H1 (cell line): ENCODE measurements at regions not wholly inside any gene's neighbourhood (a gene's known extent, or its start where the extent isn't known, plus 50 kb on each side); places are given as distances from the start of the nearest gene placed in this dataset.

Source experiments
- CTCF ChIA-PET: fragments of 300-600 bp; sonication (Branson Sonifier 250); formaldehyde crosslinking; loops from one replicate; lab custom pipeline; 2021; ENCODE audit not compliant: partially characterized antibody; lab: Charles Lee
- POLR2A ChIA-PET: fragments of 300-600 bp; sonication (Branson Sonifier 250); formaldehyde crosslinking; loops from one replicate; lab custom pipeline; 2021; ENCODE audit warnings: inconsistent platforms; ENCODE audit not compliant: partially characterized antibody; lab: Charles Lee
- DNase-seq, 2 experiments: peaks; one replicate each; pipeline versions ENCODE4 v3.0.0 to v3.0.0-alpha.2; 2010 to 2022; ENCODE audit warnings: low spot score in 2 of 2, low read depth in 1 of 2, mixed read lengths in 1 of 2
- FAIRE-seq: peaks from 2 replicates; lab custom pipeline; 2011; peaks lifted over from hg19 to GRCh38; lab: Jason Lieb, UNC
- H2AFZ ChIP-seq: 2 replicates; pipeline ENCODE4 v1.8.1; 2012; ENCODE audit warnings: low read length, inconsistent platforms
- H2AK5ac ChIP-seq: 2 replicates; pipeline ENCODE4 v1.6.1; 2013; ENCODE audit warnings: low read depth, low read length
- H2BK120ac ChIP-seq: replicated peaks from 2 replicates; pipeline ENCODE3; 2013; ENCODE audit warnings: low read depth, low read length, inconsistent platforms
- H2BK12ac ChIP-seq: 2 replicates; pipeline ENCODE4 v1.6.1; 2013; ENCODE audit warnings: low read depth, low read length
- H2BK15ac ChIP-seq: 2 replicates; pipeline ENCODE4 v1.6.1; 2013; ENCODE audit warnings: low read length
- H2BK20ac ChIP-seq: 2 replicates; pipeline ENCODE4 v1.6.1; 2013; ENCODE audit warnings: low read length
- H2BK5ac ChIP-seq: 2 replicates; pipeline ENCODE4 v1.6.1; 2013; ENCODE audit warnings: low read depth, low read length
- H3K14ac ChIP-seq: 2 replicates; pipeline ENCODE4 v1.6.1; 2013; ENCODE audit warnings: inconsistent platforms; ENCODE audit not compliant: insufficient read length
- H3K18ac ChIP-seq: 2 replicates; pipeline ENCODE4 v1.6.1; 2013; ENCODE audit warnings: low read length; ENCODE audit errors: extremely low read depth
- H3K23ac ChIP-seq: 2 replicates; pipeline ENCODE4 v1.6.1; 2013; ENCODE audit warnings: inconsistent platforms; ENCODE audit not compliant: insufficient read length
- H3K23me2 ChIP-seq: 2 replicates; pipeline ENCODE4 v1.6.1; 2013; ENCODE audit warnings: low read depth, low read length
- H3K27ac ChIP-seq: 2 replicates; pipeline ENCODE4 v1.6.1; 2011; ENCODE audit warnings: low read depth, low read length, inconsistent platforms
- H3K27me3 ChIP-seq, 4 experiments: replicated peaks in 1 of 4; 1 replicate in 1 of 4; 2 replicates in 3 of 4; pipeline versions ENCODE4 v1.6.1 to v1.8.1; 2011 to 2013; ENCODE audit warnings: low read length in 3 of 4, mild to moderate bottlenecking in 3 of 4, inconsistent platforms in 2 of 4, mixed read lengths in 2 of 4, moderate library complexity in 1 of 4; ENCODE audit not compliant: control insufficient read depth in 3 of 4, insufficient read depth in 3 of 4; ENCODE audit errors: extremely low read depth in 1 of 4
- H3K36me3 ChIP-seq, 4 experiments: 2 replicates each; pipeline versions ENCODE4 v1.6.1 to v1.8.1; 2011 to 2013; ENCODE audit warnings: mild to moderate bottlenecking in 4 of 4, low read length in 3 of 4, moderate library complexity in 2 of 4, control low read depth in 1 of 4, inconsistent platforms in 1 of 4; ENCODE audit not compliant: insufficient read depth in 4 of 4, control insufficient read depth in 2 of 4
- H3K4ac ChIP-seq: replicated peaks from 2 replicates; pipeline ENCODE3; 2013; ENCODE audit warnings: low read length, low read depth, mixed read lengths, inconsistent platforms; ENCODE audit not compliant: insufficient read length
- H3K4me1 ChIP-seq, 4 experiments: replicated peaks in 1 of 4; 1 replicate in 1 of 4; 2 replicates in 3 of 4; pipeline versions ENCODE4 v1.6.1 to v1.8.1; 2011 to 2013; ENCODE audit warnings: low read length in 3 of 4, inconsistent platforms in 2 of 4, mixed read lengths in 1 of 4; ENCODE audit not compliant: insufficient read depth in 4 of 4, control insufficient read depth in 3 of 4
- H3K4me2 ChIP-seq, 2 experiments: 2 replicates each; pipeline versions ENCODE4 v1.6.1 to v1.8.1; 2011 to 2013; ENCODE audit warnings: low read depth in 2 of 2, low read length in 2 of 2, control low read depth in 1 of 2, inconsistent platforms in 1 of 2, mild to moderate bottlenecking in 1 of 2; ENCODE audit not compliant: insufficient read depth in 1 of 2
- H3K4me3 ChIP-seq, 4 experiments: fragments of 200-600, 300-600 bp in 1 of 4; sonication (generic), shearing (Covaris generic), sonication (Bioruptor Twin) in 1 of 4; 2 replicates each; pipeline versions ENCODE4 v1.5.1 to v1.8.1; 2011 to 2016; ENCODE audit warnings: low read length in 4 of 4, low read depth in 3 of 4, control low read depth in 2 of 4, inconsistent platforms in 2 of 4, mild to moderate bottlenecking in 2 of 4, mixed read lengths in 1 of 4, moderate library complexity in 1 of 4; ENCODE audit not compliant: insufficient read depth in 2 of 4; ENCODE audit errors: extremely low read depth in 1 of 4
- H3K56ac ChIP-seq: replicated peaks from 2 replicates; pipeline ENCODE3; 2013; ENCODE audit warnings: low read depth, mild to moderate bottlenecking, mixed read lengths, low read length, inconsistent platforms; ENCODE audit not compliant: insufficient read length
- H3K79me1 ChIP-seq: 2 replicates; pipeline ENCODE4 v1.6.1; 2013; ENCODE audit warnings: low read depth, low read length, control low read depth
- H3K79me2 ChIP-seq, 2 experiments: 2 replicates each; pipeline versions ENCODE4 v1.6.1 to v1.8.1; 2012 to 2013; ENCODE audit warnings: low read length in 2 of 2, mild to moderate bottlenecking in 2 of 2, inconsistent platforms in 1 of 2; ENCODE audit not compliant: insufficient read depth in 2 of 2, control insufficient read depth in 1 of 2
- H3K9ac ChIP-seq, 4 experiments: replicated peaks in 1 of 4; 1 replicate in 1 of 4; 2 replicates in 3 of 4; pipeline versions ENCODE4 v1.6.1 to v1.8.1; 2011 to 2013; ENCODE audit warnings: low read depth in 3 of 4, low read length in 3 of 4, control low read depth in 2 of 4, mild to moderate bottlenecking in 2 of 4, moderate library complexity in 2 of 4, inconsistent platforms in 1 of 4; ENCODE audit errors: extremely low read depth in 1 of 4
- H3K9me3 ChIP-seq, 2 experiments: 2 replicates each; pipeline versions ENCODE4 v1.6.1 to v1.8.1; 2012 to 2013; ENCODE audit warnings: mild to moderate bottlenecking in 2 of 2, moderate library complexity in 2 of 2, control low read depth in 1 of 2, inconsistent platforms in 1 of 2, low read depth in 1 of 2, low read length in 1 of 2, mixed read lengths in 1 of 2; ENCODE audit not compliant: insufficient read depth in 2 of 2
- H4K20me1 ChIP-seq, 2 experiments: replicated peaks in 1 of 2; 2 replicates each; pipeline versions ENCODE3 to v1.8.1; 2011 to 2013; ENCODE audit warnings: inconsistent platforms in 2 of 2, low read length in 2 of 2, mild to moderate bottlenecking in 1 of 2; ENCODE audit not compliant: insufficient read depth in 2 of 2, control insufficient read depth in 1 of 2
- H4K5ac ChIP-seq: 2 replicates; pipeline ENCODE4 v1.6.1; 2013; ENCODE audit warnings: low read length, low read depth, mixed read lengths, inconsistent platforms; ENCODE audit not compliant: insufficient read length
- H4K8ac ChIP-seq: 2 replicates; pipeline ENCODE4 v1.8.0; 2013; ENCODE audit warnings: mild to moderate bottlenecking, moderate library complexity, low read length, inconsistent platforms; ENCODE audit not compliant: insufficient read depth; ENCODE audit errors: extremely low read depth
- H4K91ac ChIP-seq: replicated peaks from 2 replicates; pipeline ENCODE3; 2013; ENCODE audit warnings: low read length, mixed read lengths, inconsistent platforms; ENCODE audit not compliant: insufficient read length
- CTBP2 ChIP-seq: IDR thresholded peaks from 2 replicates; pipeline ENCODE4 v1.7.0; 2011; ENCODE audit warnings: borderline replicate concordance, mild to moderate bottlenecking, moderate library complexity, mixed read lengths, low read length; ENCODE audit not compliant: insufficient read depth, insufficient read length
- EGR1 ChIP-seq: IDR thresholded peaks from 2 replicates; pipeline ENCODE4 v1.6.1; 2011; ENCODE audit warnings: low read depth, low read length, borderline replicate concordance
- EP300 ChIP-seq, 2 experiments: IDR thresholded peaks; 1 replicate in 1 of 2; 2 replicates in 1 of 2; pipeline ENCODE4 v1.6.1; 2011 to 2012; ENCODE audit warnings: low read depth in 2 of 2, low read length in 2 of 2, mild to moderate bottlenecking in 2 of 2, borderline replicate concordance in 1 of 2, inconsistent platforms in 1 of 2, moderate library complexity in 1 of 2
- JUND ChIP-seq: IDR thresholded peaks from 2 replicates; pipeline ENCODE4 v1.6.1; 2011; ENCODE audit warnings: mild to moderate bottlenecking, improper control_type of control experiment, low read length
- KDM4A ChIP-seq: IDR thresholded peaks from one replicate; pipeline ENCODE4 v1.7.1; 2012; ENCODE audit warnings: low read depth, mild to moderate bottlenecking, moderate library complexity, low read length, inconsistent platforms; ENCODE audit not compliant: severe bottlenecking
- PHF8 ChIP-seq: fragments of 200-600 bp; sonication (generic); conservative IDR thresholded peaks from 2 replicates; pipeline ENCODE4 v1.7.1; 2012; ENCODE audit warnings: low read depth, mild to moderate bottlenecking, inconsistent platforms, low read length, moderate library complexity
- POU5F1 ChIP-seq: IDR thresholded peaks from 2 replicates; pipeline ENCODE4 v1.6.1; 2011; ENCODE audit warnings: low read depth, mild to moderate bottlenecking, low read length, moderate library complexity
- RBBP5 ChIP-seq: IDR thresholded peaks from 2 replicates; pipeline ENCODE4 v1.7.1; 2012; ENCODE audit warnings: low read depth, mild to moderate bottlenecking, inconsistent platforms, low read length, moderate library complexity, borderline replicate concordance
- RFX5 ChIP-seq: IDR thresholded peaks from 2 replicates; pipeline ENCODE4 v1.6.1; 2011; ENCODE audit warnings: low read depth, low read length, improper control_type of control experiment, borderline replicate concordance
- RNF2 ChIP-seq: fragments of 200-900, 300-1000 bp; sonication (generic); IDR thresholded peaks from 2 replicates; pipeline ENCODE4 v1.7.1; 2016; ENCODE audit warnings: borderline replicate concordance, low read depth, mild to moderate bottlenecking, antibody characterized with exemption, low read length; ENCODE audit not compliant: poor library complexity, severe bottlenecking; ENCODE audit errors: missing control alignments
- SIN3A ChIP-seq, 2 experiments: IDR thresholded peaks in 1 of 2; conservative IDR thresholded peaks in 1 of 2; 2 replicates each; pipeline ENCODE4 v1.6.1; 2011 to 2012; ENCODE audit warnings: low read length in 2 of 2, improper control_type of control experiment in 1 of 2, low read depth in 1 of 2, mild to moderate bottlenecking in 1 of 2
- TAF7 ChIP-seq: optimal IDR thresholded peaks from 2 replicates; pipeline ENCODE3; 2011; ENCODE audit warnings: low read depth, mild to moderate bottlenecking, inconsistent platforms, low read length, moderate library complexity, borderline replicate concordance
- TEAD4 ChIP-seq: IDR thresholded peaks from 2 replicates; pipeline ENCODE4 v1.6.1; 2012; ENCODE audit warnings: low read depth, low read length, inconsistent platforms, mixed read lengths
- WGBS, 2 experiments: shearing (Covaris generic) in 1 of 2; methylation state at CpG; one replicate each; pipeline versions ENCODE4 v1.1.6 to v1.1.7; 2013 to 2015; ENCODE audit warnings: low lambda C conversion rate in 2 of 2, mixed read lengths in 2 of 2, inconsistent platforms in 1 of 2, low coverage in 1 of 2, missing lambda C conversion rate in 1 of 2; ENCODE audit not compliant: insufficient replicate concordance in 2 of 2, insufficient coverage in 1 of 2, insufficient read length in 1 of 2; ENCODE audit errors: extremely low coverage in 1 of 2, missing lambda C conversion rate in 1 of 2; 5-methylcytosine and 5-hydroxymethylcytosine counted together

- H2BK12ac ChIP-seq, result no peak overlapping the region
- H2AK5ac ChIP-seq, result no peak overlapping the region
- no peak overlapping the region for H3K4ac ChIP-seq
- no peaks in the 10 kb centered on the region for H3K79me2 ChIP-seq
- 99% methylated on average over 7 of the region's 7 CpGs; no CpG with 5 or more reads in 1 of the 2 experiments for WGBS, 2 experiments
- no peak overlapping the region for H3K23ac ChIP-seq
- H3K14ac ChIP-seq, result no peak overlapping the region
- H3K23me2 ChIP-seq, result no peaks in the 10 kb centered on the region
- H2BK15ac ChIP-seq, result no peak overlapping the region
- FAIRE-seq (no peak), DNase-seq (no peak)
- H3K27me3 ChIP-seq, result no peaks in the 10 kb centered on the region
- ChIA-PET CTCF (interaction anchor here (0.6 kb wide), 1 partner anchor 477 kb away, joined by 3 read pairs; no protein-coding TSS in a partner anchor), POLR2A (no interaction called here)
- H3K4me1 ChIP-seq, result no peaks in the 10 kb centered on the region
- no peak overlapping the region for H2BK5ac ChIP-seq
- H4K91ac ChIP-seq, result no peak overlapping the region
- H4K5ac ChIP-seq, result no peak overlapping the region
- H4K20me1 ChIP-seq, result no peaks in the 10 kb centered on the region
- no peaks in the 10 kb centered on the region for H3K36me3 ChIP-seq
- no peak overlapping the region for H3K9ac ChIP-seq
- no peak overlapping the region for H4K8ac ChIP-seq
- no peak overlapping the region for H3K56ac ChIP-seq
- no peak overlapping the region for H2AFZ ChIP-seq
- no peak overlapping the region for H3K18ac ChIP-seq
- H3K27ac ChIP-seq, result no peak overlapping the region
- no peak overlapping the region for H3K4me2 ChIP-seq
- no peak overlapping the region for H3K4me3 ChIP-seq
- H2BK20ac ChIP-seq, result no peak overlapping the region
- no peaks in the 10 kb centered on the region for H3K9me3 ChIP-seq
- H3K79me1 ChIP-seq, result no peaks in the 10 kb centered on the region
- H2BK120ac ChIP-seq, result no peak overlapping the region
- no peak for TF ChIP-seq RNF2
- TF ChIP-seq EP300 (IDR thresholded peaks at IDR 0.05; ENCODE audit: borderline replicate concordance in 1 of 2, low read depth in 2 of 2, low read length in 2 of 2), result no peak
- no peak for TF ChIP-seq CTBP2
- no peak for TF ChIP-seq SIN3A (conservative IDR thresholded peaks at IDR 0.05 in 1 of 2, IDR thresholded peaks at IDR 0.05 in 1 of 2; ENCODE audit: low read depth in 1 of 2, low read length in 2 of 2)
- no peak for TF ChIP-seq TEAD4
- TF ChIP-seq POU5F1, result no peak
- TF ChIP-seq JUND, result no peak
- TF ChIP-seq PHF8, result no peak
- TF ChIP-seq EGR1, result no peak
- TF ChIP-seq RFX5, result no peak
- no peak for TF ChIP-seq TAF7
- no peak for TF ChIP-seq KDM4A
- no peak for TF ChIP-seq RBBP5
These were observed 829.5 kb downstream of the VGLL3 start for GRCh38 chr3:86161493-86161892.
